T-helper 1 cell treated with Interleukin-12 subunit alpha and Interleukin-12 subunit beta and Interleukin-4 antibody, amounts not matched to agents 30 ng/mL and 1 ng/mL, for 36 hours (primary cell): ENCODE measurements at regions not wholly inside any gene's neighbourhood (a gene's known extent, or its start where the extent isn't known, plus 50 kb on each side); places are given as distances from the start of the nearest gene placed in this dataset.

Source experiments
- intact Hi-C: fragments of 100-400 bp; cut with micrococcal nuclease; formaldehyde crosslinking; loops from one replicate; pipeline ENCODE4 v1.15.1; 2024

GRCh38 chr1:218525451-218526197, 180.5 kb downstream of the TGFB2 start:
- intact Hi-C loops: no loop called here

- intact Hi-C loops: no loop called here
Observed at GRCh38 chr1:218526198-218526580, 181.1 kb downstream of the TGFB2 start.

DNA sequence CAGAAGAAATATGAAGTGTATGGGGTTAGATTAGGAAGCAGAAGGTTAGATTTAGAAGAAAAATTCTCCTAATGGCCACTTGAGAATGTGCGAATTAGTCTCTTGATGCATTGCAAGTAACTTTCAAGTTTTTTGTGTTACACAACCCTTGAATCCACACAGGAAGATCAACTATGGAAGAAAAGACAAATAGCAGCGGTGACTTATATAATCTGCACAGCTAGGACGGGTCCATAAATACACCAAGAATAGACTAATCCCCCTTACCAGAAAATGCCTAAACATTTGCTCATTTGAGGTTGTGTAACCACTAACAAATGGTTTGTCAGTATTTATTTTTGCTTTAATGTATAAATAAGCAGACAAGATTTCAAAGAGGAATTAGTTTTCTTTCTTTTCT, 182.6 kb downstream of the TGFB2 start:
- intact Hi-C loops: no loop called here

DNA sequence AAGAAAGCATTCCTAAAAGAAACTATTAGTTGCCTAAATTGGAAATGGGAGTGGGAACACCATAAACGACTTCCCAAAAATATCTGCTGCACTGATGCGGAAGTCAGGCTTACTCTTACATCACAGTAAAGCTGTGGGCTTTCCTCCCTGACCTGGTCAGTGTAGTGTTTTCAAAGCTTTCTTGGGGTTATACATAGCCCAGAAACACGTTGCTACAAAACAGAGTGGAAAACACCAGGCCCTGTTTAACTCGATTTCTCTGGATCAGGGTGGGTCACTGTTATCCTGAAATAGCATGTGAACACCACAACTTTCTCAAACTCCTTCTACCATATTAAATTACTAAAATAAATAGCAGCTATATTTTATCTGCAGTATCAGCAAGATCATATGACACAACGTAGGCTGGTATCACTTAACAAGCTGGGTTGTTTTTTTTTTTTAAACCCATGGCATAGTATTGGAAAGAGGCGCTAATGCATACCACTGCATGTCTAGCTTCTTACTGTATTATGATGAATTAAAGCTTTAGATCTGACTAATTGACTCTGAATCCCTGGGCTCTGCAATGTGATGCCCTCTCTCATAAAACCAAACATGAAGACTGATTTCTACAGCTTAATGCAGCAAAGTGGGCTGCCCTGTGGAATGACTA, 184.6 kb downstream of the TGFB2 start:
- intact Hi-C loops: no loop called here

DNA sequence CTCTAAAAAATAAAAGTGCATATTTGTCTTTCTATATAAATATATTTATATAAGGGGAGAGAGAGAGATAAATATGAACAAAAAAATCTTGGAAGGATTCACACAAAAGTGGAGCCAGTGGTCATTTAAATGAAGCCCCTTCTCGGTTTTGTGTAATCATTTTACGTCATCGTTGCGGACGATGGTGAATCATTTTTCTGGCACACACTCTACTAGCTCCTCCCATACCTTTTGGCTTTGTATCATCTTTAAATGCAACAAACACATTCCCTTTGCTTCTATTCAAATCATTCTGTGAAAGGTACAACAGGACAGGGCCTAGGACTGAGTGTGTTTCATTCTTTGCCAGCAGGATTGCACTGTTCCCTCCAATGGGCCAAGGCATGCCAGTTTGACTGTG, 186.8 kb downstream of the TGFB2 start:
- intact Hi-C loops: no loop called here

DNA sequence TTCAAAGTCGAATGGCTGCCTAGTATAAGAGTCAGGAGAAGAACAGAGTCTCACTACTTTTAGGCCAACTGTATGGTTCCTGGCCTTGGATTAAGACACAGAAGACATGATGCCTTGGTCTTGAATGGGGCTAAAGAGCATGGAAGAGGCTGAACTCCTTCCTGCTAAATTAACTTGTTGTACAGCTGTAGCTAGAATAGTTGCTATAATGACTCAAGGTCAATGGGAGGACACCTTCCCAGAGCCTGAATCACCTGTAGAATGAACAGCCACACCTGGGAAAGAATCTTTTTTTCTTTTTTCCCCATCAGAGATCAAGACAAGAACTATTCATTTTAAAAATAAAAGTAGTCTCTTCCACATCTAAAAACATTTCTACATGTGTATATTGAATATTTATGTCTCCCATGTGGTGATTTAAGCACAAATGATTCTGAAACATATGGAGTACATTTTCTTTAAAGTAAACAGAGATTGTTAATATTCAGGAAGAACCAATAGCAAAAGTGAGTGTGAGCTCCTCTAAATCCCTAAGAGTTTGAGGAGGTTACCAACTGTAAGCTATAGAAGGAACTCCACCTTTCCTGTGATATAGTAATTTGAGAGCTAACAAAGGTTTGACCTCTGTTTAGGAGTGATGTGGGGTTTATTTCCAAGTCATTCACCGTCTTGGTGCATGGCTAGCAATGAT, 191.3 kb downstream of the TGFB2 start:
- intact Hi-C loops: no loop called here

DNA sequence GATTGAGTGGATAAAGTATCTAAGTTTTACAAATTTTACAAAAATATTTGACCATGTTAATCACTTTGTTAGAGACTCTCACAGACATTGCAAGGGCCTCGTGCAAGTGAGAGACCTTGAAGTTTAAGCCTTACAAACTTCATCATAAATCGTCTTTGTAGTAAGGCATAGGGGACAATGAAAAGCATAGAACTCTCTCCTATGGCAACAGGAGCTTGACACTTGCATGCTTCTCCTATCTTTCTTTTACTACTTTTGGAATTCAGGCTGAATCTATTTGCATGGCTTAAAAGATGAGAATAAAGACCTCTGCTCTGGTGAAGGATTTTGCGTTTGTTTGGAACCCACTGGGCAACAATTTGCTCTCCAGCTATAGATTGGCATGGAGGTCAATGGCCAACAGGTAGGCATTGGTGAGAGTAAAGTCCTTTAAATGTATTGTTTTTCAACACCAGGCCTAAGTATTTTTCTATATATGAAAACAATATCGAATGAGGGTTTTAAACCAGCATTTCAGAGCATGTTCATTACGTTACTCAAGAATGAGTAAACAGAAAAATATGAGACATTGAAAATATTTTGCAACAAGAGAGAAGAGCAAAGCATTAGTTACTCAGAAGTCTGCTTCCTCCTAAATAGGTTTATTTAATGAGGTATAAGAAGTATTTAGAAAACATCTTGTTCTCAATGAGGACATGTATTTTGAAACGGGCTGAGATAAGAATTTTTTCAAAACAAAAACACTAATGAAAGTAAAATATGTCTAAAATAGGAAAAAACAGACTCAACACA, 192.2 kb downstream of the TGFB2 start:
- intact Hi-C loops: no loop called here

DNA sequence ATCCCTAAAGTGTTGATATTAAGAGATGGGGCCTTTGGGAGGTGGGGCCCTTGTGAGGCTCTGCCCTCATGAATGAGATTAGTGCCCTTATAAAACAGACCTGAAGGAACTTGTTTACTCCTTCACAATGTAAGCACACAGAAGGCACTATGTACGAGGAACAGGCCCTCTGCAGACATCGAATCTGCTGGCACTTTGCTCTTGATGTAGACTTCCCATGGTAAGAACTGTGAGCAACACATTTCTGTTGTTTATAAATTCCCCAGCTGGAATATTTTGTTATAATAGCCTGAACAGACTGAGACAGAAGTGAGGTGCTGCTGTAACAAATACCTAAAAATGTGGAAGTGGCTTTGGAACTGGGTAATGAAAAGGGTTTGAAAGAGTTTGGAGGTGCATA, 193.2 kb downstream of the TGFB2 start:
- intact Hi-C loops: no loop called here

- intact Hi-C loops: no loop called here
Observed at GRCh38 chr1:218546314-218546713, 201.2 kb downstream of the TGFB2 start.

- intact Hi-C loops: no loop called here
Observed at GRCh38 chr1:218547957-218548730, 203.0 kb downstream of the TGFB2 start.

DNA sequence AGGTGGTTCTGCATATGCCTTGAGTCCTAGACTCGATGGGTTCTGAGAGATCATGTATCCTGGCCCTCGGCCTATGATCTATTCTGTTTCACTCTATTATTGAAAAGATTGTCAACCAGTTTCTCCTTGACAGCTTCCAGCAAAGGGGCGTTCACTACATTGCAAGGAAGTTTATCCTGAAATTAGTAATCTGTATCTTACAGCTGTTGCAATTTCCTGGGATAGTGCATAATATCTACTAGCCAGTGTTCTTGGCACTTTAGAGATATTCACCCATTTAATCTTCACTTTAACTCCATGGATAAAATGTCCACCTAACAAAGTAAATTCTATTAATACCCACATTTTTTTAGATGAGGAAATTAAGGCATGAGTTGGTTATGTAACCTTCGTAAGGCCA, 203.6 kb downstream of the TGFB2 start:
- intact Hi-C loops: no loop called here

DNA sequence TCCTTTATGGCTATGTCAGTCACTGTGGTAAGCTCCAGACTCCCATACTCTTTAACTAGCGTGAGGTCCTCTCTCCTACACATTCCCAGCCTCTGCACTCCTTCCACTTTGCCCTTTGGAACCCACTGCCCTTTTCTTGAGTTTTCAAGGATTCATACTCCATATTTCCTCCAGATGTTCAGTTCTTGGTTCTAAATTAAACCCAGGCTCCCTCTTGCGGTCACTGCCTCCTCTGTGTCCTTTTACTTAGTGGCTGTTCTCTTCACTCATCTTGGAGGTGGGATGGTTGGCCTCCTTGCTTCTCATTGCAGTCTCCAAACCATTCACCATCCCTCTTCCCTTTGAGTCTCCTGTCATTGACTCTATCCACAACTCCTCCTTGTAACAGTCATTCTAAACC, 208.1 kb downstream of the TGFB2 start:
- intact Hi-C loops: no loop called here

DNA sequence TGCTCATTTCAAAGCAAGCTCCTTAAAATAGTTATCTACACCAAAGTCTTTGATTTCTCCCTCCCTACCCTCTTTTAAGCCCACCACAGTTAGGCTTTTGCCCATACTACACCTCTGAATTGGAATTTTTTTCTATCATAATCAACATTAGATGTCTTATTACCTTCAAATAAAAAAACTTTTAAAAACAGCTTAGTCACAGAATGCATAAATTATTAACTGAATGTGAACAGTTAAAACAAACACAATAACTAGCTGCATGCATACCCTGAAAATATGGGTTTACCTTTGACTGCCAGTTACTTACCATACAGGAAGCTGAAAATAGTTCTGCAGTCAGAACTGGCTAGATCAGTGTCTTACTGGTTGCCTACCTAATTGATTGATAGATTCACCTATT, 210.9 kb downstream of the TGFB2 start:
- intact Hi-C loops: no loop called here

DNA sequence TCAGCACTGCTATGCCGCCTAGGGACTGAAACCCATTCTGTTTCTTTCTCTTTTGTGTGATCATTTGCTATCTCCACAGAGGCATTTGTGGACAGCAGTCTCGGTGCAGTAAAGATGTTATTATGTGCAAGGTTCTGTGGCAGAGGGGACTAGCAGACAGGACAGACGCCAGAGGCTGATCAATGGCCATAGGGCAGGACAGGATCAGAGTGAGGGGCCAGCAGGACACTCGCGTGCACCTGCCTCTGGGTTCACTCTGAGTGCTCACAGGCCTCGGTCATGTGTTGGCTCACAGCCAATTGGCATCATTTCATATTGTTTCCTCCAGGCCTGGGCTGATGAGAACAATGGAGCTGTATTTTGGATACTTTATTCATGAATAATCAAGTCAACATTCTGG, 212.6 kb downstream of the TGFB2 start:
- intact Hi-C loops: no loop called here

DNA sequence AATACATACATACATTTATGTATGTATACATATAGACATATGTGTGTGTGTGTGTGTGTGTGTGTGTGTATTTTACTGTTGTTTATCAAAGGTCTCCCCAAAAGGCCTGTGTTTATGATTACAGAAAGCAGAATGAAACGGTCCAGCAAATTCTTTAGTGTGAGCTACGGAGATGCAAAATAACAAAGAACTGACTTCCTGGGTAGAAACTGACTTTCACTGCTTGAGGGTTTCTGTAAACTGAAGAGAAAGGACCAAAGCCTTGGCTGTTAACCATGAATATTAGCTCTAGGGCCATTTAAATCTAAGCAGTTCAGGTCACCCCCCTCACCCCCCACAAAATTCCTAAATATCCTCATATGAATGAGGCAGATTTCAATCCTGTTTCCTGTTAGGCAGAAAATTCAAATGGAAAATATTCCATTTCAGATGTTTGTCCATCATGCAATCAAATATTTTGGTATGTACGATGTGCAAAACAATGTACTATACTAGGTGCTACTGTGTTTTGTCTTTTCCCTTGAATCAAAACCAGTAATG, 213.2 kb downstream of the TGFB2 start:
- intact Hi-C loops: no loop called here

- intact Hi-C loops: no loop called here
Observed at GRCh38 chr1:218565377-218565776, 220.2 kb downstream of the TGFB2 start.

DNA sequence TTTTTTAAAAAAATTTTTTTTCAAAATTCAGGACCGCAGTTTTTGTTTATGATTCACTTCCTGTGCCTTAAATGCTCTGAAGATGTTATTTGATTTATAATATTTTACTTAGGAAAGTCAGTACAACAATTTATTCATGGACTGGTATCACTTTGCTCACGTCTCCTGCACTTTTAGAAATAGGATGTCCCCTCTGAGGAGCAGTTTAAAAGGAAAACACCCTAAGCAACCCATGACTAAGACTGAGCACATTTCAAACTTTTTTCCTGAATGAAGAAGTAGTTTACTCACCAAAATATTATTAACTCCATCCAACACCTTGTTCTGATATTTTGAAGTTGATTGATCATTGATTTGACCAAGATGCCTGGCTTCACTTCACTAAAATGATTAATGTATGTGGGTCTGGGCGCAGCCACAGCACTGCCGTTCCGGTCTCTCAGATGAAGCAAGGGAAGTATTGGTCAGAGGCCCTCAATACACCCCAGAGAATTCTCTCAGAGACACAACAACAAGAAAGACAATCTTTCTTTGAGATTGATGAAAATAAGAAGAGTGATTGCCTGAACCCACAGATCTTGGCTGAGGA, 223.9 kb downstream of the TGFB2 start:
- intact Hi-C loops: no loop called here

- intact Hi-C loops: no loop called here
Observed at GRCh38 chr1:218570456-218570855, 225.3 kb downstream of the TGFB2 start.

GRCh38 chr1:218571491-218571890, 226.4 kb downstream of the TGFB2 start:
- intact Hi-C loops: no loop called here

DNA sequence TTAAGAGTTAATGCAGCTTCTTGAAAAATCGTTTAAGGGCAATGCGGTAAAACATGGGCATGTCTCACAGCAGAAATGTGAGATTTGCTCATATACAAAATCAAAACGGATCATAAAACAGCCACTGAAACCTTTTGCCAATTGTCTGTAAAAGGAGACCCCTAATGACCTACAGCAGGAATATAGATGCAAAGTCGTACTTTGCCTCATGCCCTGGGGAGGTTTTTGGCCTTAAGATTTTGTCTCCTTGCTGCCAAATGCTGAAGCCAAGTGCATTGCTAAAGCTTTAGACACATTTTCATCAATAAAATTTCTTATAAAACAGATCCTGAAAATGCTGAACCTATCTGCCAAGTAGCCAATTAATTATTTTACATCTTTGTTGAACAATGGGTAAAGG, 226.9 kb downstream of the TGFB2 start:
- intact Hi-C loops: no loop called here
